Vagina (tissue), 2 donors: ENCODE measurements at regions not wholly inside any gene's neighbourhood (a gene's known extent, or its start where the extent isn't known, plus 50 kb on each side); places are given as distances from the start of the nearest gene placed in this dataset.

Source experiments
- CTCF ChIP-seq, 3 experiments: fragments of 450-650 bp in 2 of 3; fragments of 200-600 bp in 1 of 3; sonication (generic) in 1 of 3; IDR thresholded peaks; one replicate each; pipeline ENCODE4 v1.5.1; 2017 to 2019; ENCODE audit warnings: antibody characterized with exemption in 3 of 3, mild to moderate bottlenecking in 2 of 3, moderate library complexity in 2 of 3
- POLR2A ChIP-seq, 2 donors: fragments of 450-650 bp; IDR thresholded peaks; one replicate each; pipeline ENCODE4 v1.6.1; 2017; ENCODE audit warnings: antibody characterized with exemption in 2 of 2, mild to moderate bottlenecking in 2 of 2, moderate library complexity in 2 of 2

GRCh38 chr10:32174349-32174893 lies 118.2 kb upstream of the KIF5B start:
- TF ChIP-seq CTCF (IDR thresholded peaks at IDR 0.05) (no peak), POLR2A (IDR thresholded peaks at IDR 0.05) (no peak)
